ENCODE measurements at regions not wholly inside any gene's neighbourhood (a gene's known extent, or its start where the extent isn't known, plus 50 kb on each side); places are given as distances from the start of the nearest gene placed in this dataset.

DNA sequence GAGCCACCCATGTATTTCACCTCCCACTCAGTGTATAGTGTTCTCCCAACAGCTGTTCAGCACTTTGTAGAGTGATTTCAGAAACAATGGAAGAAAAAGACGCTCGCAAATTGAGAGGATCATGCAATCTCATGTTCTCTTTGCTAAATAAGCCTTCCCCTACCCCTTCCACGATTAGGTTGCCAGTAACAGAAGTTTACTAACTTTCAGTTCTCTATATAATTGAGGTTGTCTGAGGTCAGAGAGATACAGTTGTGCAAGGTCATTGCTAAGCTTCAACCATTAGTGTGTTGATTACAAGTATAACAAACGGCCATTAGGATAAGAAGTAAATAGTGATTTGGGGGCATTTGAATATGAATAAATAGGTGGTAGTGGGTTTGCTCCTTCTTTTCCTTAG, 99.6 kb downstream of the TUSC7 start:
- Histone ChIP-seq H3K9me1 (ENCODE audit: control insufficient read depth, insufficient read depth, low read length) (no peaks in the 10 kb centered on the region), H3K4me1 (replicated peaks in 1 of 2; ENCODE audit: control insufficient read depth in 2 of 2, insufficient read depth in 2 of 2, low read length in 2 of 2) (no peaks in the 10 kb centered on the region), H3K27ac (ENCODE audit: extremely low read depth, low read depth, low read length) (no peak overlapping the region), H3K4me3 (no peak overlapping the region), H3K9me3 (replicated peaks; ENCODE audit: control insufficient read depth, insufficient read depth, low read depth, low read length) (no peaks in the 10 kb centered on the region), H3K9ac (ENCODE audit: insufficient read depth in 1 of 2, low read depth in 2 of 2, low read length in 2 of 2) (no peak overlapping the region), H3K27me3 (ENCODE audit: control insufficient read depth in 2 of 2, insufficient read depth in 2 of 2, low read length in 2 of 2) (no peaks in the 10 kb centered on the region), H3K4me2 (ENCODE audit: insufficient read depth, low read length) (no peak overlapping the region), H2AFZ (ENCODE audit: low read depth, low read length) (no peak overlapping the region), H3K79me2 (ENCODE audit: control insufficient read depth, insufficient read depth, low read length) (no peaks in the 10 kb centered on the region), H4K20me1 (replicated peaks; ENCODE audit: control insufficient read depth, insufficient read depth, low read length) (no peaks in the 10 kb centered on the region), H3K36me3 (ENCODE audit: control insufficient read depth, insufficient read depth, low read length) (no peaks in the 10 kb centered on the region)
- DNase-seq (ENCODE audit: extremely low read depth in 1 of 4, low spot score in 3 of 4): no peak
- no TSS peak for BruUV-seq (replicated peaks)
- intact Hi-C loops (cut with micrococcal nuclease): no loop called here
- ATAC-seq: no peak
- CTCF ChIA-PET (ENCODE audit: low intra/inter-chr PET ratio): no interaction called here
- POLR2A ChIA-PET: no interaction called here
- TF ChIP-seq CXXC5 (CRISPR knock-in tag; IDR thresholded peaks at IDR 0.05) (no peak), EWSR1 (IDR thresholded peaks at IDR 0.05; ENCODE audit: borderline replicate concordance, low read depth, partially characterized antibody) (no peak), RBM17 (IDR thresholded peaks at IDR 0.05; ENCODE audit: borderline replicate concordance, low read depth, low read length) (no peak), SAP30 (IDR thresholded peaks at IDR 0.05; ENCODE audit: borderline replicate concordance, insufficient read depth, low read depth, low read length, poor library complexity, severe bottlenecking) (no peak), PHF21A (IDR thresholded peaks at IDR 0.05; ENCODE audit: borderline replicate concordance, low read depth) (no peak), MEF2A (IDR thresholded peaks at IDR 0.05; ENCODE audit: control insufficient read depth, low read depth, low read length) (no peak), POLR2G (IDR thresholded peaks at IDR 0.05; ENCODE audit: low read depth, low read length) (no peak), HDAC8 (tag; IDR thresholded peaks at IDR 0.05) (no peak)
- WGBS (ENCODE audit: insufficient coverage, low coverage, missing lambda C conversion rate): 0% methylated on average over 4 of the region's 4 CpGs
- in situ Hi-C loops (cut with MboI): no loop called here
- FAIRE-seq: no peak

Measured in K562 (cell line).